ENCODE measurements at regions not wholly inside any gene's neighbourhood (a gene's known extent, or its start where the extent isn't known, plus 50 kb on each side); places are given as distances from the start of the nearest gene placed in this dataset.

DNA sequence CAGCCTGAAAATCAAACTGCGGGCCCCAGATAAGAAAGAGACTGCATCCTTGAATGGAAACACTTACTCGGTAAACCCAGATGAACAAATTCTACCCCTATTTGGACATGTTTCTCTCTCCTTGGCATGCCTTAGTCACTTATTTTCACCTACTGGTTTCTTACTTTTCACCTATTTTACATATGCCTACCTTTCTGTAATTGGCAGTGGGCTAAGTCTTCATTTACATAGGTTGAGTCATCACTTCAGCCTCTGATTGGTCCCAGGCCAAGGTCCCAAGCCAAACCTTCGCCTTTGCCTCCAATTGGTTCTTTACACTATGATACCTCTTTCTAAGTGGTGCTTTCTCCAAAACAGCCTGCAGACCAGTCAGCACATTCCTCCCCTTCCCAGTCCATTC lies 111.3 kb downstream of the DYRK2 start:
- TF ChIP-seq SIN3A (IDR thresholded peaks at IDR 0.05; ENCODE audit: borderline replicate concordance, insufficient read depth, low read length) (no peak), POLR2AphosphoS5 (IDR thresholded peaks at IDR 0.05; ENCODE audit: low read depth, low read length) (no peak), TAF1 (IDR thresholded peaks at IDR 0.05; ENCODE audit: borderline replicate concordance, insufficient read depth, low read length) (no peak), FOXP2 (optimal IDR thresholded peaks at IDR 0.05; ENCODE audit: borderline replicate concordance, extremely low read depth, extremely low read length, insufficient read depth) (no peak)
- TF ChIP-seq, protein P1, sequence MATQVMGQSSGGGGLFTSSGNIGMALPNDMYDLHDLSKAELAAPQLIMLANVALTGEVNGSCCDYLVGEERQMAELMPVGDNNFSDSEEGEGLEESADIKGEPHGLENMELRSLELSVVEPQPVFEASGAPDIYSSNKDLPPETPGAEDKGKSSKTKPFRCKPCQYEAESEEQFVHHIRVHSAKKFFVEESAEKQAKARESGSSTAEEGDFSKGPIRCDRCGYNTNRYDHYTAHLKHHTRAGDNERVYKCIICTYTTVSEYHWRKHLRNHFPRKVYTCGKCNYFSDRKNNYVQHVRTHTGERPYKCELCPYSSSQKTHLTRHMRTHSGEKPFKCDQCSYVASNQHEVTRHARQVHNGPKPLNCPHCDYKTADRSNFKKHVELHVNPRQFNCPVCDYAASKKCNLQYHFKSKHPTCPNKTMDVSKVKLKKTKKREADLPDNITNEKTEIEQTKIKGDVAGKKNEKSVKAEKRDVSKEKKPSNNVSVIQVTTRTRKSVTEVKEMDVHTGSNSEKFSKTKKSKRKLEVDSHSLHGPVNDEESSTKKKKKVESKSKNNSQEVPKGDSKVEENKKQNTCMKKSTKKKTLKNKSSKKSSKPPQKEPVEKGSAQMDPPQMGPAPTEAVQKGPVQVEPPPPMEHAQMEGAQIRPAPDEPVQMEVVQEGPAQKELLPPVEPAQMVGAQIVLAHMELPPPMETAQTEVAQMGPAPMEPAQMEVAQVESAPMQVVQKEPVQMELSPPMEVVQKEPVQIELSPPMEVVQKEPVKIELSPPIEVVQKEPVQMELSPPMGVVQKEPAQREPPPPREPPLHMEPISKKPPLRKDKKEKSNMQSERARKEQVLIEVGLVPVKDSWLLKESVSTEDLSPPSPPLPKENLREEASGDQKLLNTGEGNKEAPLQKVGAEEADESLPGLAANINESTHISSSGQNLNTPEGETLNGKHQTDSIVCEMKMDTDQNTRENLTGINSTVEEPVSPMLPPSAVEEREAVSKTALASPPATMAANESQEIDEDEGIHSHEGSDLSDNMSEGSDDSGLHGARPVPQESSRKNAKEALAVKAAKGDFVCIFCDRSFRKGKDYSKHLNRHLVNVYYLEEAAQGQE (IDR thresholded peaks at IDR 0.05; ENCODE audit: insufficient read depth in 1 of 2, low read depth in 2 of 2, low read length in 2 of 2), result no peak
